RPMI7951 (cell line): ENCODE measurements at regions not wholly inside any gene's neighbourhood (a gene's known extent, or its start where the extent isn't known, plus 50 kb on each side); places are given as distances from the start of the nearest gene placed in this dataset.

Experiments used
- DNase-seq: peaks from one replicate; pipeline ENCODE4 v3.0.0-alpha.2; 2012; ENCODE audit warnings: low read depth

DNA sequence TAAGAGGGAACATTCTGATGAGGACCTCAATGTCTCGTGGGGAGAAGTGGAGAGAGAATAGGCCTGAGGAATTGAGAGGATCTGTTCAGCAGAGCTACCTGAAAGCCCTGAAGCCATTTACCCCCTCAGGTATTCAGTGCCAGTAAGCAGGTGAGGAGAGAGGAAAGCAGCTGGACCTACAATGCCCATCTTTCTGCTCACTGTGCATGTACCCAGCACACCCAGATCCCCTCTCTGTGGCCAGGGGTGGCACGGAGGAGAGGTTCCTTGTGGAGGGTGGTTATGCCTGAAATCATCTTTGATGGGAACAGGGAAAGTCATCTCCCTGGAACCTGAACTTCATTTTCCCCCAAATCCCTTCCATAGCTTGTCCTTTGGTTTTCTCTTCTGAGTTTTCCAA lies 277.8 kb upstream of the B3GAT1 start:
- no peak for DNase-seq

GRCh38 chr11:134687548-134687947 lies 275.5 kb upstream of the B3GAT1 start:
- no peak for DNase-seq

GRCh38 chr11:134686460-134687061 lies 274.5 kb upstream of the B3GAT1 start:
- no peak for DNase-seq

GRCh38 chr11:134685793-134686380 lies 273.8 kb upstream of the B3GAT1 start:
- DNase-seq, result no peak

DNA sequence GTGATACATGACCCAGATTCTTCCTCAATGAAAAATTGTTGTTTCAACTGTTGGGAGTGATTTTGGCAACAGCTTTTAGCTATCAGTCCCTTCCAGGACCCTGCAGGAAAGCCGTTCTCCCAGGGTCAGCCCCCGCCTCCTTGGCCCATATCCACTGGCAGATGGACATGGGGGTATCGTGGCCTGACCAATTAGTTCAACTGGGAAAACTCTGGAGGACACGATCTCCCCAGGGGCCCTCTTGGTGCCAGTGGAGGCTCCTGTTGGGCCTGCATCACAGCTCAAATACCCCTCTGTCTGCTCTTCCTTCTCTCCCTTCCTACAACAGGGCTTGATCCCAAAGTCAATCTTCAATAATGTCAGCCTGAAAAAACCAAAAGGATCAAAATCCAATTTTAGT lies 272.5 kb upstream of the B3GAT1 start:
- no peak for DNase-seq

- no peak for DNase-seq
These were observed 271.8 kb upstream of the B3GAT1 start for GRCh38 chr11:134683860-134684259.

DNA sequence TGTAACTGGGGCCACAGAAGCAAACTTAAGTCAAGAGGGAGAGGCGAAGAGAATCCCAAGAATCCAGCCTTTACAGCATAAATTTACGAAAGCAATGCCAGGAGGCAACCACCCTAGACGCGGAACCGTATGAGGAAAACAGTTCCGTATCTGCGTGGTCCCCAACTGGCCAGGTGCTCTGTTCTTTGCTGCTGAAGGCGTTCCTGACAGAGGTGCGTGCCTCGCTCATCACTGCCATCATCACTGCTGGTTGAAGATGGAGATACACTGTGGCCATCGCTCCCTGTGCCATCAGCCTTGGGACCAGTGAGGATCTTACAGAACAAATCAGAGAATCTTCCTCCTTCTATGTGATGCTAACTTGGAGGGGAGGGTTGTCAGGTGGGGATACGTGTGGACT lies 270.5 kb upstream of the B3GAT1 start:
- DNase-seq, result no peak

DNA sequence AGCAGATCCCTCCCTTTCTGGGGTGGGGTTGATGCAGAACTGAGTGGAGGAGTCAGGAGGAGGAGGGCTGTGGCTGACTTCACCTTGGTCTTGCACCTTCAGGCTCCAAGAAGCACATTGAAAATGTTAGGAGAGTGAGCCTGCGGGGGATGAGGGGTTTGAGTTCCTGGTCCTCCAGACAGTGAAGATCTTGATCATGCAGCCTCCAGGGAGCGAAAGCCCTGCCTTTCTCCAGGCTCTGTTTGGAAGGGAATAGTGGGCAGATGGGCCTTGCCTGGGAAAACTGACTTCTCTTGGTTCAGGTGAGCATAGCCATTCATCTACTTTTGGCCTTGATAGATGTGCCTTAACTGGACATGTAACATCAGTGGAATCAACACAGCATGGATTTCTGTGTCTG lies 267.6 kb upstream of the B3GAT1 start:
- DNase-seq, result no peak

GRCh38 chr11:134678744-134679143 lies 266.7 kb upstream of the B3GAT1 start:
- no peak for DNase-seq

DNA sequence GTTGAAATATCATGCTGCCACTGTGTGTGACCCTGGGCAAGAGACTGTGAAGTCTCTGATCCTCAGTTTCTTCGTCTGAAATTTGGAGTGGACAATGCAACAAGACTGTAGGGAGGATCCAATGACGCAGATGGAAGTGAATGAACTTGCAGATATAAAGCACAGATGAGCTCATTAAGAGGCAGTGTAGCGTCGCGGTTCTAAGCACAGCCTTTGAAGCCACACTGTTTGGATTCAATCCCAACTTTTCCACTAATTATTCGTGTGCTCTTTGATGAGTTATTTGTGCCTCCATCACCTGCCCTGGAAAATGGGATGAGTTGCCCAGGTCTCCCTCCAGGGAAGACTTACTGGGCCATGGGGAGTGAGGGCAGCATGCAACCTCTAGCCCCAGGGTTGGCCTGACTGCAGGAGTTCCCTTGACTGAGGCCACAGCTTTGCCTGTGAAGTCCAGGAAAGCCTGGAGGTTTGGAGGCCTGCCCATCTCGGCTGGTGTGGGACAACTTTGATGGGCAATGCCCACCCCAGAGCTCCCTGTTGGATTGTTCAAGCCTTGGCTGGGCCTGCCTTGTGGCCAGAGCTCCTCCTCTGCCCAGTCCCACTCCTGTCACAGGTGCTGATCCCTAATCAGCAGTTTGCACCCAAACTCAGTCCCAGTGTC lies 266.0 kb upstream of the B3GAT1 start:
- no peak for DNase-seq

DNA sequence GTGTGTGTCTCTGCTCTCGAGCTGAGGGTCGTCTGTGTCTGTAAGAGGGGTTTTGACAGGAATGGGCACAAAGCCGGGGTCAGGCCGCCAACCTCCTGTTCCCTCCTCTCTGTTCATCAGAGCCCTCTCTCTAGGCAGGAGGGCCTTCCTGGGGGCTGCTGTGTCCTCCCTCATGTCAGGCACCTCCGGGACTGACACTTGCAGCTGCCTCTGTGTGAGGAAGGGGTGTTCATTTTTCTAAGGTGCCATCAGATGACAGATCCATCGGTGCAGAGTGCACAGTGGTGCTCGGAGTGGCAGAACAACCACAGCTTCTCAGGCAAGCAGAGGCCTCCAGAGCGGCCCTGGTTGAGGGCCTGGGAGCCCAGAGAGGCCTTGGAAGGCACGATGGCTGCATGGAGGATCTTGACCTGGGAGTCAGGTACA lies 265.4 kb upstream of the B3GAT1 start:
- no peak for DNase-seq

DNA sequence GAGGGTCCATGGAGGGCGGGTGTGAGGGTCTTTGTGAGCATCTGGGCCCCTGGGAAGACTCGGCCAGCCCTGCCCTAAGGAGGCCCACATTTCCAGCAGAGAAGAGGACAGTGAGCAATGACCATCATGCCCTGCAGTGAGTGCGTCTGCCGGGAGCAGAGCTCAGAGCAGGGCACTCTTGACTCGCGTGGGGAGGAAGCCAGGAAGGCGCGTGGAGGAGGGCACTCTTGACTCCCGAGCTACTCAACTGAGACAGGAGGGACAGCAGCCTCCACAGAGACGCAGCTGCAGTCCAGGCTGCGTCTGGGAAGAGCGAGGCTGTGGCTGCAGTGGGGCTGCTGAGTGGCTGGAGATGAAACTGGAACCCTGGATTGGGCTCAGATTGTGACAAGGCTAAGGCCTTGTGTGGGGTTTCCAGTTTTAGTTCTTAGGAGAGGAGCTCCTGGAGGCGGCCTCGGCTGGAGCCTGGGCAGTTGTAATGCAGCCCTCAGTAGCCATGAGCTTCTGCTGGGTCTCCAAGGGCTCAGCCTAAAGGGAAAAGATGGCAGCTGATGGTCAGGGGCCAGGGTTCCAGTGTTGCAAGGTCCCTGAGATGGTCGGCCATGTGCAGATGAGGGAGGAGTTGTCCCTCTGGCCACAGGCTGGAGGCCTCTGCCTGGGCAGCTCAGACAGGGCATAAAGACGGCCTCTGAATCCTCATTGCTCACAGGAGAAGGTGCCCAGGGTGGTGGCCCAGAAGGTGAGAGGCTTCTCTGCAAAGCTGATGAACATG lies 264.7 kb upstream of the B3GAT1 start:
- DNase-seq, result no peak

DNA sequence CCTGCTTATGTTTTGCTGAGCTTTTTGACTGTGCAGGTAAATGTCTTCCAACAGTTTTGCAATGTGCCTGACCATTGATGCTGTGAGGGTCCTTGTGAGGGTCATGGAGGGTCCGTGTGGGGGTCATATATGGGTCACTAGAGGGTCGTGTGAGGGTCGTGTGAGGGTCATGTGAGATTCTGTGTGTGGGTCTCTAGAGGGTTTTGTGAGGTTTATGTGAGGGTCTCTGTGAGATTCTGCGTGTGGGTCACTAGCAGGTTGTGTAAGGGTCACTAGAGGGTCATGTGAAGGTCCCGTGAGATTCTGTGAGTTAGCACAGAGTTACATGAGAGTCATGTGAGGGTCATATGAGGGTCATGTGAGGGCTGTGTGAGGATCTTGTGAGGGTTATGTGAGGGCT lies 263.9 kb upstream of the B3GAT1 start:
- no peak for DNase-seq

- no peak for DNase-seq
These were observed 262.9 kb upstream of the B3GAT1 start for GRCh38 chr11:134674974-134675373.

DNA sequence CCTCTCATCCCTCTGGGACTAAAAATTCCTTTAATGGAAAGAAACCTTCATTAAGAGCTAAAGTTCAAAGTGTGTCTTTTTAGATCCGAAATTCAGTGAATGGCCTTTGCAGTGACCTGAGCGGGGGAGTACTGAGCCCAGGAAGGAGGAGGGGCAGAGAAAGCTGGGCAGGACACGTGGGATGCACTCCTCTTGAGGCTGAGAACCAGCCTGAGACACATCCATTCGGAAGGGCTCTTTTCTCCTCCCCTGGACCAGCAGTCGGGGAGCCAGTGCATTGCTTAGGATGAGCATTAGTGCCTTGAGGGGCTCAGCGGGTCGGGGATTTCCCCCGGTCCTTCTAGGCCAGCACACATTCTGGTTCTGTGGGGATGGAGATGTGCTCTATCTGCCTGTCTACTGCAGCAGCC lies 258.9 kb upstream of the B3GAT1 start:
- DNase-seq, result no peak

DNA sequence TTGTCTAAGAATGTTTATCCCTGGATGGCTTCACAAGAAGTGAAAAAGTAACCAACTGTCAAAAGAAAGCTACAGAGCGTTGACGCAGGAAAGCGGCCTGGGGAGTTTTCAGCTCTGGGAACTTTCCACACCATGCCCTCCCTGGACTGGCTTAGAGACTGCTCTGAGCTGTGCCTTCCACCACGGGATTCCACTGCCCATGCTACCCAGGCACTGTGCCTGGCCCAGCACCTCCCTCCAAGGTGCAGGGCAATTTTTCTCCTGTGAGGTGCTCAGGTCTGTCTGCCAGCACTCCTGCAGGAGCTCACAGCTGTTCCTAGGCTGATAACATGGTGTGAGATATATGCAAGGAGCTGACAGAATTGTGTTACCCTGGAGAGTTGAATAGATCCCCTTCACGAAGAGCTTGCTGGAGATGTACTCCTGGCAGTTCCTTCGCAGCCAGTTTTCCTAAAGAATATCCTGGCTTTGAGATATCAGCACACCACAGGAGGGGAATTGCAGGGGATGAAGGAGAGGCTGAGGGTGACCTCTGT lies 258.3 kb upstream of the B3GAT1 start:
- DNase-seq, result no peak

- no peak for DNase-seq
These were observed 257.8 kb upstream of the B3GAT1 start for GRCh38 chr11:134669796-134670195.

GRCh38 chr11:134668796-134669195 lies 256.8 kb upstream of the B3GAT1 start:
- DNase-seq, result no peak

- DNase-seq, result no peak
These were observed 256.0 kb upstream of the B3GAT1 start for GRCh38 chr11:134668076-134668475.

GRCh38 chr11:134667505-134667904 lies 255.5 kb upstream of the B3GAT1 start:
- DNase-seq, result no peak

DNA sequence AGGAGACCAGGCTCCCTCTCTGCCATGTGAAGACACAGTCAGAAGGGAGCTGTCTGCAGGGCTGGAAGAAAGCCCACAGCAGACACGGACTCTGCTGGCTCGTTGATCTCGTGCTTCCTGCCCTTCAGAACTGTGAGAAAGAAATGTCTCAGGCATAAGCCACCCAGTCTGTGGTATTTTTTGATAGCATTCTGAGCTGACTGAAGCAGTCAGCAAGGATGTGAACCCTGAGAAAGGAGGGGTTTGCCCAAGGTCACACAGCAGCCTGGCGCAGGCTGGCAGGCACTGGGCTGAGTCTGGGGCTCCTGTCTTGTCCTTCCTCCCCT lies 255.1 kb upstream of the B3GAT1 start:
- DNase-seq, result no peak

DNA sequence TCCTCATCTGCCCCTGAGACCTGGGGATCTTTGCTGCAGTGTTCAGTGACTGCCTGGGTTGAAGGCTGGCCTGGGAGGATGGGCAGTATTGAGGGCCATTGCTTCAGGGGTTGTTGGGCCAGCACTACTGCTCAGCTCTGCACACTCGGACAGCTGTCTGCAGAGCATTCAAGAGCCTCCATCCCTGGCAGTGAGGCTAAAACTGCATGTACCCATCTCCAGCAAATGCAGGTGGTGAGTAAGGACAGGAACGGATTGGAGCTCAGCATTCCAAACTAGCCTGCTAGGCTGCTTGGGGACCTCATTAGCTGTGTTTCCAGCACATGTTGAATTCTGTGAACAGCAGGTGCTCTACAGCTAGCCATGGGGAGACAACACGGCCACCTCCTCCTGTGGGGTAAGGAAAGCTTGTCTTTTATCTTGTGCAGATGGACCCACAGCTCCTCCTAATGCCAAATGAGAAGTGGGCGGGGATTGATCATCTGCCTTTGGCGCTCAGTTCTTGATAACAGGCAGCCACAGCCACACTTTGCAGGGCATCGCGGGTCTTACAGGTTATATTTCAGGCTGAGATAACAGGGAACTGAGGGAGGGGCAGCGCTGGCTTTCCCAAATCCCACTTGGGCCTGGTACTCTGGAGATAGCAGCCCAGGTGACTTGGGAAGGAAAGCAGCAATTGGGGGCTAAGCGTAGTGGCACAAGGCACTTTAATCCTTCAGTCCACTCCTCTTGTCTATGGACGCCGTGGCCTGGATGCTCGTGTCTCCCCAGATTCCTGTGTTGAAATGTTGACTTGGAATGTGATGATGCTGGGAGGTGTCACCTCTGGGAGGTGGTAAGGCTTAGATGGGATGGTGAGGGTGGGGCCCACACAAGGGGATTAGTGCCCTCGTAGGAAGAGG lies 254.5 kb upstream of the B3GAT1 start:
- DNase-seq, result no peak
